Superior temporal gyrus (tissue), 1 donor: ENCODE measurements at regions not wholly inside any gene's neighbourhood (a gene's known extent, or its start where the extent isn't known, plus 50 kb on each side); places are given as distances from the start of the nearest gene placed in this dataset.

Experiments used
- DNase-seq: peaks from one replicate; pipeline ENCODE4 v3.0.0-alpha.2; 2016; ENCODE audit errors: extremely low spot score

GRCh38 chr20:24181151-24181550 lies 192.6 kb upstream of the GGTLC1 start:
- DNase-seq, result no peak

- no peak for DNase-seq
Measured at GRCh38 chr20:24169256-24169655, 180.7 kb upstream of the GGTLC1 start.

- no peak for DNase-seq
Measured at GRCh38 chr20:24166412-24166811, 177.8 kb upstream of the GGTLC1 start.

- no peak for DNase-seq
Measured at GRCh38 chr20:24166123-24166381, 177.5 kb upstream of the GGTLC1 start.

GRCh38 chr20:24165301-24166122 lies 176.9 kb upstream of the GGTLC1 start:
- DNase-seq, result no peak

GRCh38 chr20:24164360-24164759 lies 175.8 kb upstream of the GGTLC1 start:
- no peak for DNase-seq

GRCh38 chr20:24163506-24163905 lies 174.9 kb upstream of the GGTLC1 start:
- DNase-seq, result no peak

- DNase-seq, result peak; percentile 82
Measured at GRCh38 chr20:24160563-24161281, 172.1 kb upstream of the GGTLC1 start.

- no peak for DNase-seq
Measured at GRCh38 chr20:24158281-24158680, 169.7 kb upstream of the GGTLC1 start.

GRCh38 chr20:24157213-24157612 lies 168.6 kb upstream of the GGTLC1 start:
- no peak for DNase-seq

- peak; percentile 56 for DNase-seq
Measured at GRCh38 chr20:24153101-24154040, 164.8 kb upstream of the GGTLC1 start.

GRCh38 chr20:24151621-24152294 lies 163.2 kb upstream of the GGTLC1 start:
- DNase-seq, result no peak

GRCh38 chr20:24150406-24150805 lies 161.8 kb upstream of the GGTLC1 start:
- DNase-seq, result no peak

- no peak for DNase-seq
Measured at GRCh38 chr20:24149881-24150307, 161.3 kb upstream of the GGTLC1 start.

- DNase-seq, result no peak
Measured at GRCh38 chr20:24149175-24149574, 160.6 kb upstream of the GGTLC1 start.

- DNase-seq, result no peak
Measured at GRCh38 chr20:24148372-24148771, 159.8 kb upstream of the GGTLC1 start.

GRCh38 chr20:24147961-24148360 lies 159.4 kb upstream of the GGTLC1 start:
- DNase-seq, result no peak

GRCh38 chr20:24147479-24147878 lies 158.9 kb upstream of the GGTLC1 start:
- no peak for DNase-seq

- DNase-seq, result no peak
Measured at GRCh38 chr20:24146231-24146634, 157.7 kb upstream of the GGTLC1 start.

- DNase-seq, result no peak
Measured at GRCh38 chr20:24144371-24144770, 155.8 kb upstream of the GGTLC1 start.

GRCh38 chr20:24141111-24141510 lies 152.5 kb upstream of the GGTLC1 start:
- DNase-seq, result no peak

GRCh38 chr20:24139846-24140245 lies 151.3 kb upstream of the GGTLC1 start:
- no peak for DNase-seq
